OCI-LY3 (cell line): ENCODE measurements at regions not wholly inside any gene's neighbourhood (a gene's known extent, or its start where the extent isn't known, plus 50 kb on each side); places are given as distances from the start of the nearest gene placed in this dataset.

Source experiments
- EZH2phosphoT487 ChIP-seq: fragments of 200-600 bp; shearing (Covaris generic); IDR thresholded peaks from 2 replicates; pipeline ENCODE4 v1.6.1; 2018; ENCODE audit warnings: antibody characterized with exemption, mixed run types, low read depth
- TF ChIP-seq, protein P1 (sequence below): fragments of 200-600, 300-600 bp; sonication (generic); IDR thresholded peaks from 2 replicates; pipeline ENCODE4 v1.5.1; 2014; ENCODE audit warnings: antibody characterized with exemption, low read length, low read depth

DNA sequence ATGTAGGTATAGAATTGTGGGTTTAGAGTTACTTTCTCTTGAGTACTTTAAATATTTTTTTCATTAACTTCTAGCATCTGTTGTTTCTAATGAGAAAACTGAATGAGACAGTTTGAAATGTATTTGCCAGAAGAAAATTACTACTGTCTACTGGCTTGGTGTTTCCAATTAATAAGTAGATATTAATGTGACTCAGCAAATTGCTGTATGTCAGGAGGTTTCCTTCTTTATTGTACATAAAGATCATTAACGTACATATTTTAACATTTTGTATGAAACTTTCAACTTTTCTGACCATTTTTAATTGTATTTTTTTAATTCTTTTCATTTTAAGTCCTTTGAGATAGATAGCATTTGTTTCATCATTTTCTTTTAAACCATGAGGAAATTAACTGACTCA lies 135.1 kb upstream of the SLC22A23 start:
- TF ChIP-seq, protein P1, sequence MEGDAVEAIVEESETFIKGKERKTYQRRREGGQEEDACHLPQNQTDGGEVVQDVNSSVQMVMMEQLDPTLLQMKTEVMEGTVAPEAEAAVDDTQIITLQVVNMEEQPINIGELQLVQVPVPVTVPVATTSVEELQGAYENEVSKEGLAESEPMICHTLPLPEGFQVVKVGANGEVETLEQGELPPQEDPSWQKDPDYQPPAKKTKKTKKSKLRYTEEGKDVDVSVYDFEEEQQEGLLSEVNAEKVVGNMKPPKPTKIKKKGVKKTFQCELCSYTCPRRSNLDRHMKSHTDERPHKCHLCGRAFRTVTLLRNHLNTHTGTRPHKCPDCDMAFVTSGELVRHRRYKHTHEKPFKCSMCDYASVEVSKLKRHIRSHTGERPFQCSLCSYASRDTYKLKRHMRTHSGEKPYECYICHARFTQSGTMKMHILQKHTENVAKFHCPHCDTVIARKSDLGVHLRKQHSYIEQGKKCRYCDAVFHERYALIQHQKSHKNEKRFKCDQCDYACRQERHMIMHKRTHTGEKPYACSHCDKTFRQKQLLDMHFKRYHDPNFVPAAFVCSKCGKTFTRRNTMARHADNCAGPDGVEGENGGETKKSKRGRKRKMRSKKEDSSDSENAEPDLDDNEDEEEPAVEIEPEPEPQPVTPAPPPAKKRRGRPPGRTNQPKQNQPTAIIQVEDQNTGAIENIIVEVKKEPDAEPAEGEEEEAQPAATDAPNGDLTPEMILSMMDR, result no peak
- TF ChIP-seq EZH2phosphoT487, result no peak
